ENCODE measurements at regions not wholly inside any gene's neighbourhood (a gene's known extent, or its start where the extent isn't known, plus 50 kb on each side); places are given as distances from the start of the nearest gene placed in this dataset.

DNA sequence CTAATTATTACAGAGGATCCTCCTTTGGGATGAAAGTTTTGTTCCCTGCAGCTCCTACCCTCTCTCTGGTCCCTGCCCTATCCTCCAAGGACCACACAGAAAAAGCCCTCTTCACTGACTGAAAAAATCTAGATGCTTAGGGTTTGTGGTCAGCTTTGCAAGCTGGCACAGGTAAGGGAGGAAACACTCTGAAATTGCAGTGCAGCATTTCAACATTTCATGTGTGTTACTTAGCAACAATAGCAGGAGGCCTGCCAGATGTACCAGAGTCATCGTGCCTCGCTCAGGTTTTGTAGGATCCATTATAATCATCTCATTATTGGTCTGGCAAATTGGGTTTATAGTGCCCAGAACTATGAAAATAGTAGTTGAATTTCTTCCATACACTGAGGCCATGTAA, 109.5 kb downstream of the PALM2AKAP2 start:
- DNase-seq (ENCODE audit: low read depth) = no peak
- no peak overlapping the region for H3K4me3 ChIP-seq (ENCODE audit: low read length)
- no peak for TF ChIP-seq CTCF (conservative IDR thresholded peaks at IDR 0.05; ENCODE audit: low read length)

- TF ChIP-seq CTCF (conservative IDR thresholded peaks at IDR 0.05; ENCODE audit: low read length) = no peak
- H3K4me3 ChIP-seq (ENCODE audit: low read length) = no peak overlapping the region
- DNase-seq (ENCODE audit: low read depth) = peak; percentile 42
Observed at GRCh38 chr9:109893241-109893640, 113.2 kb downstream of the PALM2AKAP2 start.

DNA sequence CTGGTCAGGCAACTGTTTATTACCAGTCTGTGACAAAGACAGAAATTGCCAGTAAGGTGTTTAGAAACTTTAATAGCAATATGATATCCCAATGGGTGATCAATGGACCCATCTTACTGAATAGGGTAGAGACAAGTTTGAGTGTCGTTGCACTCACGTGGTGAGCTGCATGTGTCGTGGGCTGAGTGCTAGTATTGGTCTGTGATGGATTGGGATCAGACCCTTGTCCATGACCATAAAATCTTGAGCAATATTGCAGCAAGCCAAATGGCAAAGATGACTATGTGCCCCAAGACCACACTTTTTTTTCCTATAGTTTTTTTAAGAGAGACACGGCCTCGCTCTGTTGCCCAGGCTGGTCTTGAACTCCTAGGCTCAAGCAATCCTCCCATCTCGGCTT, 114.5 kb downstream of the PALM2AKAP2 start:
- DNase-seq (ENCODE audit: low read depth) = no peak
- no peak for TF ChIP-seq CTCF (conservative IDR thresholded peaks at IDR 0.05; ENCODE audit: low read length)
- H3K4me3 ChIP-seq (ENCODE audit: low read length) = no peak overlapping the region

- H3K4me3 ChIP-seq (ENCODE audit: low read length) = no peak overlapping the region
- peak; percentile 62 for DNase-seq (ENCODE audit: low read depth)
- TF ChIP-seq CTCF (conservative IDR thresholded peaks at IDR 0.05; ENCODE audit: low read length) = no peak
Observed at GRCh38 chr9:109894921-109895758, 115.1 kb downstream of the PALM2AKAP2 start.

DNA sequence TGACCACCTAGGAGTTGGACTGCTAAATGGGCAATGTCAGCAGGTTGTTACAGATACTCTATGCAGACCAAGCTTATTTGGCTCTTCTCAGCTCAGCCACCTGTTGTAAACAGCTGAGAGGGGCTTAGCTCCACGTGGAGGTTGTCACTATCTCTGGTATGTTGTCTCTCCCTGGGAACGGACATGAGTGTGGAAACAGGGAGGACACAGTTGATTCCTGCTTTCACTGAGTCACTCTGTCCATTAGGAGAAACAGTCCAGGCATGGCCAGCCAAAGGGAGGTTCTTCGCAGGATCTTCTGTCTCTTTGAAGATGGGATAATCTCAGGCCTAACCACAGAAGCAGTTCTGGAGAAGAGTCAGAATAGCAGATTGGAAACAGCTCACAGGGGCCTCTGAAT, 121.2 kb downstream of the PALM2AKAP2 start:
- peak; percentile 82 for DNase-seq (ENCODE audit: low read depth)
- no peak overlapping the region for H3K4me3 ChIP-seq (ENCODE audit: low read length)
- TF ChIP-seq CTCF (conservative IDR thresholded peaks at IDR 0.05; ENCODE audit: low read length) = no peak

DNA sequence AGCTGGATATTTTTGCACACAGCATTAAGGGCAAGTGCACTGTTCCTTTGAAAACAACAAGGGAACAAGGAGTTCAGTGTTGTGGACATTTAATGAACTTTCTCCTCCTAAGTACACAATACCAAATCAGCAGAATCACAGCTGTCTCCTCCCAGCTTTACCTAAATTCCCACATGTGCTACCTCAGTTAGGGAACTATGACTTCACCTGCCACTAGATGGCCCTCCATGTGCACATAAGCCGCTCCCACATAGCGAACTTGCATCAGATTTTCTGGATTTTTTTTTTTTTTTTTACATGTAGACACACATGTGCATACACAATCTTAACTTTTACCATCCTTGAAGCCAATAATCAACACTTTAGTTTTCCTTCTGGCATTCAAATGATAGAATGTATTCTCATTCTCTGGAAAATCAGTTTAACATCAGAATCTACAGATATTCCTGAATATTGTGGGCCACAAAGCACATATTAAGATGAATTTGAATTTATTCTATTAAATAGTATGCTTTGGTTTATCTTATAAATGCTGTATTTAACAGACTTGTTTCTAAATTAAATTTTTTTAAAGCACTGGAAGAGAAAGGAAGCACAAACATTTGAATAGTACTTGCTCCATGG, 123.6 kb downstream of the PALM2AKAP2 start:
- H3K4me3 ChIP-seq (ENCODE audit: low read length) = no peak overlapping the region
- peak; percentile 93 for TF ChIP-seq CTCF (conservative IDR thresholded peaks at IDR 0.05; ENCODE audit: low read length)
- peak; percentile 81 for DNase-seq (ENCODE audit: low read depth)

GRCh38 chr9:109904666-109905065, 124.7 kb downstream of the PALM2AKAP2 start:
- H3K4me3 ChIP-seq (ENCODE audit: low read length) = no peak overlapping the region
- TF ChIP-seq CTCF (conservative IDR thresholded peaks at IDR 0.05; ENCODE audit: low read length) = no peak
- DNase-seq (ENCODE audit: low read depth) = peak; percentile 66
